Common myeloid progenitor, CD34-positive (primary cell): ENCODE measurements at regions not wholly inside any gene's neighbourhood (a gene's known extent, or its start where the extent isn't known, plus 50 kb on each side); places are given as distances from the start of the nearest gene placed in this dataset.
"Not testable (repeated sequence)": the region's sequence is repeated elsewhere in the genome, so short reads cannot be mapped to it uniquely, and the experiment has no call there.

ENCODE experiments used
- CTCF ChIA-PET: fragments of 350-600 bp; sonication (Branson Sonifier 250); formaldehyde crosslinking; loops from one replicate; lab custom pipeline; 2021; ENCODE audit warnings: antibody characterized with exemption; lab: Charles Lee
- POLR2A ChIA-PET: fragments of 350-600 bp; sonication (Branson Sonifier 250); formaldehyde crosslinking; loops from one replicate; lab custom pipeline; 2021; ENCODE audit warnings: antibody characterized with exemption; lab: Charles Lee
- DNase-seq, 3 donors: peaks; one replicate each; pipeline versions ENCODE4 v3.0.0 to v3.0.0-alpha.2; 2013
- H3K27ac ChIP-seq, 2 experiments: 1 replicate in 1 of 2; 2 replicates in 1 of 2; pipeline ENCODE4 v1.7.0; 2013; ENCODE audit warnings: inconsistent platforms in 2 of 2, low read length in 2 of 2, mild to moderate bottlenecking in 2 of 2, low read depth in 1 of 2, moderate library complexity in 1 of 2; ENCODE audit not compliant: severe bottlenecking in 2 of 2, insufficient read depth in 1 of 2, poor library complexity in 1 of 2
- H3K27me3 ChIP-seq, 5 experiments: replicated peaks in 2 of 5; 1 replicate in 3 of 5; 2 replicates in 2 of 5; pipeline versions ENCODE4 v1.6.1 to v1.7.0; 2013; ENCODE audit warnings: low read length in 4 of 5, mild to moderate bottlenecking in 2 of 5, moderate library complexity in 2 of 5, inconsistent platforms in 1 of 5; ENCODE audit not compliant: insufficient read depth in 5 of 5, control insufficient read depth in 4 of 5
- H3K36me3 ChIP-seq, 4 experiments: 1 replicate in 2 of 4; 2 replicates in 2 of 4; pipeline versions ENCODE4 v1.6.1 to v1.7.0; 2013; ENCODE audit warnings: low read length in 3 of 4, control low read depth in 1 of 4, mild to moderate bottlenecking in 1 of 4; ENCODE audit not compliant: control insufficient read depth in 4 of 4, insufficient read depth in 4 of 4
- H3K4me1 ChIP-seq, 4 experiments: 1 replicate in 3 of 4; 2 replicates in 1 of 4; pipeline versions ENCODE4 v1.6.1 to v1.7.1; 2013; ENCODE audit warnings: low read length in 3 of 4, mild to moderate bottlenecking in 3 of 4, control low read depth in 1 of 4, inconsistent platforms in 1 of 4, moderate library complexity in 1 of 4; ENCODE audit not compliant: control insufficient read depth in 4 of 4, insufficient read depth in 4 of 4; ENCODE audit errors: control extremely low read depth in 1 of 4
- H3K4me3 ChIP-seq, 7 experiments: 1 replicate in 4 of 7; 2 replicates in 3 of 7; pipeline versions ENCODE4 v1.5.1 to v1.7.0; 2013; ENCODE audit warnings: mild to moderate bottlenecking in 7 of 7, low read length in 6 of 7, moderate library complexity in 6 of 7, inconsistent platforms in 2 of 7, low read depth in 2 of 7, control low read depth in 1 of 7; ENCODE audit not compliant: insufficient read depth in 4 of 7, control insufficient read depth in 1 of 7; ENCODE audit errors: extremely low read depth in 1 of 7
- H3K9me3 ChIP-seq, 5 experiments: 1 replicate in 4 of 5; 2 replicates in 1 of 5; pipeline versions ENCODE4 v1.6.1 to v1.7.1; 2013; ENCODE audit warnings: low read length in 4 of 5, mild to moderate bottlenecking in 2 of 5, inconsistent platforms in 1 of 5, low read depth in 1 of 5, moderate library complexity in 1 of 5; ENCODE audit not compliant: control insufficient read depth in 4 of 5, insufficient read depth in 2 of 5; ENCODE audit errors: control extremely low read depth in 1 of 5
- WGBS: methylation state at CpG from one replicate; pipeline ENCODE4 v1.1.5; 2013; ENCODE audit not compliant: insufficient coverage; 5-methylcytosine and 5-hydroxymethylcytosine counted together

DNA sequence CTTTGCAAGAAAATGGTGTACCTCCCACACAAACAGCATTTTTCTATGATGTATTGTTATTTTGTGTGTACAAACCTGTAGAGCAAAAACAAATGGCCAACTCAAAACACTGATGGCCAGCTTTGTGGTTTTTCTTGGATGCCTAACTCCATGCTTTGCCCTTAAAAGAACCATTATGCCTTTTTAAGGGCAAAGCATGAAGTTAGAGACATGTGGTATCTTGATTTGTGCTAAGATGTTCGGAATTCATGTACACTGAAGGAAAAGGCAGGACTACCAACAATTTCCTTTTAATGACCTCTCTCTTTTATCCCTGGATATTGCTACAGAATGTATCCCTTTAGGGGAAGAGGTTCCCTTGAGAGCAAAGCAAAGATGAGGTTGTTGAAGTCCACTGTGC is 273.6 kb downstream of the SCG2 start:
- WGBS, result no CpG with 5 or more reads among the region's 1 CpG
- no peak for DNase-seq
- Histone ChIP-seq H3K36me3 (no peaks in the 10 kb centered on the region), H3K9me3 (no peaks in the 10 kb centered on the region), H3K27me3 (no peaks in the 10 kb centered on the region), H3K27ac (no peak overlapping the region), H3K4me1 (no peaks in the 10 kb centered on the region), H3K4me3 (no peak overlapping the region)
- CTCF ChIA-PET, result no interaction called here
- POLR2A ChIA-PET, result no interaction called here

DNA sequence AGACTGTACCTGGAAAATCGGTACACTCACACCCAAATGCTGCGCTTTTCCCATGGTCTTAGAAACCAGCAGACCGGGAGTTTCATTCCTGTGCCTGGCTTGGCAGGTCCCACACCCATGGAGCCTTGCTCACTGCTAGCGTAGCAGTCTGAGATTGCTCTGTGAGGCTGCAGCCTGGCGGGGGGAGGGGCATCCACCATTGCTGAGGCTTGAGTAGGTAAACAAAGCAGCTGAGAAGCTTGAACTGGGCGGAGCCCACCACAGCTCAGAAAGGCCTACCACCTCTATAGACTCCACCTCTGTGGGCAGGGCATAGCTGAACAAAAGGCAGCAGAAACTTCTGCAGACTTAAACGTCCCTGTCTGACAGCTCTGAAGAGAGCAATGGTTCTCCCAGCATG is 271.4 kb downstream of the SCG2 start:
- H3K27ac ChIP-seq, DNase-seq, H3K27me3 ChIP-seq, H3K4me1 ChIP-seq, H3K9me3 ChIP-seq, POLR2A ChIA-PET, CTCF ChIA-PET, H3K36me3 ChIP-seq, H3K4me3 ChIP-seq: not testable (repeated sequence)
- 100% methylated on average over 5 of the region's 7 CpGs for WGBS

DNA sequence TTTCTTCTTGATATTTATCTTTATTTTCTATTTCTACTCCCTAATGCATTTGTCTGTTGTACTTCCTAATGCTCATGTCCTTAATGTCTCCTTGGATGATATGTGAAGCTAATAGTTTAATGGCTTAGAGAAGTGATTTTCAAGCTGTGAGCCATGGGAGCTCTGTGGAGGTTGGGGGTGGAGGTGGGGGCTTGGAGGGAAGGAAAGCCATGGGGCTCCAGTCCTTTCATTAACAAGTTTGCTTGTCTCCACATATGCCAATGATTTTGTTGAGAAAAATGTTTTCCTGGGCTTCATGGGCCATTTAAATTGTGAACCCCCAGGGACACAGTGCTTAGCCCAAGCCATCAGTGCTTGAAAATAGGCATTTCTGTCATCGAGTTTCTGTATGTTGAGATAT is 264.1 kb downstream of the SCG2 start:
- CTCF ChIA-PET, result interaction anchor here (0.5 kb wide), 1 partner anchor 13 kb away, joined by 3 read pairs; no protein-coding TSS in a partner anchor
- H3K27ac ChIP-seq, result no peak overlapping the region
- 91% methylated on average over 1 of the region's 1 CpG for WGBS

DNA sequence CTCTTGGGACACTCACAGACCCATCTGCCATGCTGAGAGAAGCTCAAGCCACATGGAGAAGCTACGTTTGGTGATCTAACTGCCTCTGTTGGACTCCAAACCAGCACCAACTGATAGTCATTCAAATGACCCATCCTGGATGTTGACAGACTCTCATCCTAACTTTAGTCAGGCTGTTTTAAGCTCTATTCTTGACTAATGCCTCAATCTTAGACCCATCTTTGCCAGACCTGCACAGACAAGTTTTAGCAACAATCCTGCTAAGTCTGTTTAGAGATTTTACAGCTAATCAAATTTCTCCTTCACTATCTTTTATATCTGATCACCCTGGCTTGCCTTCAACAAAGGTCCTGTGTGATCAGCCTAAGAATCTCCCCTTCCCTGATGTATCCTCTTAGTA is 245.1 kb downstream of the SCG2 start:
- ChIA-PET POLR2A (no interaction called here), CTCF (no interaction called here)
- Histone ChIP-seq H3K4me1 (no peaks in the 10 kb centered on the region), H3K27me3 (no peaks in the 10 kb centered on the region), H3K27ac (no peak overlapping the region), H3K9me3 (peaks cover 0 to 2% (median 0%) of the 10 kb centered on the region in 5 experiments), H3K4me3 (no peak overlapping the region), H3K36me3 (no peaks in the 10 kb centered on the region)
- no peak for DNase-seq
- 80% methylated on average over 1 of the region's 1 CpG for WGBS

More for the DNA sequence above, 264.1 kb downstream of the SCG2 start:
- H3K9me3 ChIP-seq, result peaks cover 0 to 1% (median 0%) of the 10 kb centered on the region in 5 experiments
- DNase-seq, result no peak
- no peak overlapping the region for H3K4me3 ChIP-seq
- POLR2A ChIA-PET, result no interaction called here
- H3K27me3 ChIP-seq, result no peaks in the 10 kb centered on the region
- H3K36me3 ChIP-seq, result no peaks in the 10 kb centered on the region
- no peaks in the 10 kb centered on the region for H3K4me1 ChIP-seq

DNA sequence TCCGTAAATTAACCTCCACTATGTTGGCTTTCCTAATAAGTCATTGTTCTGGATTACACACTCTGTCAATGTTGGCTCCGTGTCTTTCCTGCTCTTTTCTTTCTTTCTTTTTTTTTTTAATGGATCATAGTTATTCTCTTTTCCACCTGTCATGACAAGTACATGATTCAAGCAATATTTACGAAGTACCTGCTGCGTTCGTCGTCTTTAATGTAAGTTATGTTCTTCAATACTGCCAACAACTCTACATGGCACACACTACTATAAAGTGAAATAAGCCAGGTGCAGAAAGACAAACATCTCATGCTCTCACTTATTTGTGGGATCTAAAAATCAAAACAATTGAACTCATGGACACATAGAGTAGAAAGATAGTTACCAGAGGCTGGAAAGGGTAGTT is 239.1 kb downstream of the SCG2 start:
- Histone ChIP-seq H3K27me3 (no peaks in the 10 kb centered on the region), H3K9me3 (no peaks in the 10 kb centered on the region), H3K4me3 (no peak overlapping the region), H3K4me1 (no peaks in the 10 kb centered on the region), H3K27ac (no peak overlapping the region), H3K36me3 (no peaks in the 10 kb centered on the region)
- POLR2A ChIA-PET, result no interaction called here
- WGBS, result 95% methylated on average over 5 of the region's 6 CpGs
- no peak for DNase-seq
- CTCF ChIA-PET, result no interaction called here

DNA sequence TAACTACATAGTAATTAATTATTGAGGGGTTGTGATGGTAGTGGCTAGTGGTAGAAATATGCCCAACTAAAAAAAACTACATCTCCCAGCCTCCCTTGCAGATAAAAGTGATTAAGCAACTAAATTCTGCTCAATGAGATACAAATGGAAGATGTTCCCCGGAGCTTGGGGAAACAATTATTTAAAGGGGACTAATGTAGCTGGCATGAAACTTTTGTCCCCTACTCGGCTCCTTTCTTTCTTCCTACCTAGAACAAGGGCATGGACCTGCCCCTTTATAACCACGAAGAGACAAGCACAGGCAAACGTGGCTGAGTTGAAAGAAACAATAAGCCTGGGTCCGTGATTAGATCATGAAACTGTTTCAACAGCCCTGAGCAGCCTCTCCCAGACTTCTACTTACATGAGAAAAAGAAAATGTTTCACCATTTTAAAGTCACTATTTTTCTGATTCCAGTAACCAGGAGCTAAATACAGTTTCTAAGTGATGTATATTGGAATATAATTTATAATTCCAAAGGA is 236.9 kb downstream of the SCG2 start:
- H3K9me3 ChIP-seq, result no peaks in the 10 kb centered on the region
- H3K27me3 ChIP-seq, result no peaks in the 10 kb centered on the region
- no peak overlapping the region for H3K4me3 ChIP-seq
- H3K27ac ChIP-seq, result no peak overlapping the region
- no peak for DNase-seq
- ChIA-PET CTCF (no interaction called here), POLR2A (no interaction called here)
- 64% methylated on average over 2 of the region's 5 CpGs for WGBS
- no peaks in the 10 kb centered on the region for H3K4me1 ChIP-seq
- H3K36me3 ChIP-seq, result no peaks in the 10 kb centered on the region

DNA sequence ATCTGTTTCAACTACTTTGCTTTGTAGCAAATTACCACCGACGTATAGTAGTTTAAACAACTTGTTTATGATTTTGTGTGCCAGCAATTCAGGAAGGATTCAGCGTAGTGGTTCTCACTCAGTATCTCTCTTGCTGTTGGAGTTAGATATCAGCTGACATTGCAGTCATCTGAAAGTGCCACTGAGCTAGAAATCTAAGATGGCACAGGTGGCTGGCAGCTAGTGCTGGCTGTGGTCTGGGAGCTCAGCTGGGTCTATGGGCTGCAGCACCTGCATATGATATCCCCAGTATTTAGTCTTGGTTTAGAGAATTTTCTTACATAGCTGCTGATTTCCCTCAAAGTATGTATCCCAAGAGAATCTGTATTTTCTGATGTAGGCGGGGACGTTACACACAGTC is 235.6 kb downstream of the SCG2 start:
- CTCF ChIA-PET, result no interaction called here
- POLR2A ChIA-PET, result no interaction called here
- H3K36me3 ChIP-seq, result no peaks in the 10 kb centered on the region
- no peak overlapping the region for H3K27ac ChIP-seq
- WGBS, result 93% methylated on average over 5 of the region's 5 CpGs
- no peak overlapping the region for H3K4me3 ChIP-seq
- no peaks in the 10 kb centered on the region for H3K27me3 ChIP-seq
- H3K9me3 ChIP-seq, result no peaks in the 10 kb centered on the region
- no peaks in the 10 kb centered on the region for H3K4me1 ChIP-seq
- no peak for DNase-seq
